ENCODE measurements at regions not wholly inside any gene's neighbourhood (a gene's known extent, or its start where the extent isn't known, plus 50 kb on each side); places are given as distances from the start of the nearest gene placed in this dataset.

DNA sequence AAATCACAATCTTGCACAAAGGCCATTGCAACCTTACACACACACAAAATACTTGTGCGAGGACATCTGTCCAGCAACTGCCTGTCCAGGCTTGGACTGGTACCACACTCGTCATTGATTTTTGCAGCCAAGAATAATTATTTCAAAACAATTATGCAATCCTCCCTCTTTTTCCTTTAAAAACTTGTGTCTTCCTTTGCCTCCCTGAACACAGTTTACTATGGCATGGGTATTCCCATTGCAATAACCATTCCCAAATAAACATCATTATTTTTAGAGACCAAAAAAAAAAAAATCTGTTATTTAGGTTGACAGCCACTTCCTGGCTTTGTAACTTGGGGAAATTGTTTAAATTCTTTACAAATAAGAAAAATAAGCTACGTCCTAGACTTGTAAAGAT, 54.0 kb downstream of the C11orf91 start:
- DNase-seq, result no peak

DNA sequence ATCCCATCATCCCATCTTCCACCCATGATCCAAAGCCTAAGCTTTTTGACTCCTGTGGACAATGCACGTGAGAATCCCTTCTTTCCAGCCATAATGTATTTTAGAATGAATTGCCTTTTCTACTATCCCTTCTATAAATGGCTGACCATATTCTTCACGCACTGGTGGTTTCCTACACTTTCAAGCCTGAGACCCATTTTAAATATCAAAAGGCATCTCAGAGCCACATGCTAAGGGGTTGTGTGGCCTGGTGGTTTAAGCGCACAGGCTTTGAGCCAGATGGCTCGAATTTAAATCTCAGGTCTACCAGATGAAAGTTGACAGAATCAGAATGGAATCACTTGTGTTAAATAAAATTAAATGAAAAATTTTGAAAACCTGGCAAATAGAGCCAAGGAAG, 54.5 kb downstream of the C11orf91 start:
- no peak for DNase-seq

DNA sequence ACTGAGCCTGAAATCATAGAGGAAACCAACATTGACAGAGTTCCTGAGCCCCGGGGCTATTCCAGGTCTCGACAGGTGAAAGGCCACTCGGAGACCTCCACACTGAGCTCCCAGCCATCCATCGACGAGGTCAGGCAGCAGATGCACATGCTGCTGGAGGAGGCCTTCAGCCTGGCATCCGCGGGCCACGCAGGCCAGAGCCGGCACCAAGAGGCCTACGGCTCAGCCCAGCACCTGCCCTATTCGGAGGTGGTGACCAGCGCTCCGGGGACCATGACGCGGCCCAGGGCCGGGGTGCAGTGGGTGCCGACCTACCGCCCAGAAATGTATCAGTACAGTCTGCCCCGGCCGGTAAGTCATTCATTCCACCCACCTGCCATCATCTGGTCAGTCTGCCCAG, 54.9 kb downstream of the C11orf91 start:
- DNase-seq, result no peak

DNA sequence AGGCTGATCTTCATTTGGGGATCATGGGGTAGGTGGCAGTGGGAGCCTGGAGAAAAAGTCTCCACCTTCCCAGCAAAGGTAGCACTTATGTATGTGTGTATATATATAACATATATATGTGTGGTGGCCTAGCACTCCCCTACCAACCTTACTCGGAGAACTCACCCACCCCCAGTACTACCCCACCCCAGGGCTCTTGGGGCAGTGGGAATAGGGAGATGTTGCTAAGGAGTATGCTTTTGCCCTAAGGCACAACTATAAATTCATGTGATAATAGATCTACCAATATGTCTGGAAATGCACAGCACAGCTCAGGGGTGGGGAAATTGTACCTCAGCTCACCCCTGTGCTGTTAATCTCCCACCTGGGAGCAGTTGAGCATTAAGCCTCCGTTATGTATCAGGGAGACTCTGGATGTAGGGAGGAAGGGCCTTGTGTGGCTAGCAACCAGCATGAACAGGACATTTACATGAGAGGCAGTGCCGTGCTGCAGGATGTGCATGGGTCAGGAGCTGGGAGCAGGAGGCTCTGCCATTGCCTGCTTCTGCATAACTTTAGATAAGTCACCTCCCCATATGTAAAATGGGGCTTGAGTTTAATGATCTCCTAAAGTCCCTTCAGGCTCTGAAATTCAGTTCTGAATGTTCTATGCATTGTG, 57.3 kb downstream of the C11orf91 start:
- DNase-seq, result no peak

DNA sequence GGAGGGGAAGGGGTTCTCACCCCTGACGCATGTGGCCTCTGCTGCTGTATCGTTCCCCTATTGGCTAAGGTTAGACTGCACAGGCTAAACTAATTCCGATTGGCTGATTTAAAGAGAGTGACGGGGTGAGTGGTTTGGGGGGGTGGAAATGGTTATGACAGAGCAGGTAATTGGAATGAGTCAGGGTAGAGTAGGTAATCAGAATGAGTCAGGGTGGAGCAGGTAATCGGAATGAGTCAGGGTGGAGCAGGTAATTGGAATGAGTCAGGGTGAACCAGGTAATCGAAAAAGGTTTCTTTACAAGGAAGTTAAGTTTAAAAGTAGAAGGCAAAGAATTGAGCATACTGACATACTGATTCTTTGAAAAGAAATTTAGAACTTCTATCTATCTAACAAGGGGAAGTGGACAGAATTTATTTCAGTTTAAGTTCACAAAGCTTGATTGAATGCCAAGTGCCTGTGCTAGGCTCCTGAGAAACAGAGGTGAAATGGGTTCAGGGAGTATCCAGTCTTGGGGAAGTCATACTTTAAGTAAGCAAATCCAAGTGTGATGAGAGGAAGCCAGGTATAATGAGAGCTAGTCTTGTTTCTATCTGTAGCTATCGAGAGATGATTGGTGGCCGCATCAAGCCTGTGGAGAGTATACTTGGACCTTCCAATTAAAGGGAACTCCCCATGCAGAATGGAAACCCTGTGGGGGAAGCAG, 58.0 kb downstream of the C11orf91 start:
- no peak for DNase-seq

DNA sequence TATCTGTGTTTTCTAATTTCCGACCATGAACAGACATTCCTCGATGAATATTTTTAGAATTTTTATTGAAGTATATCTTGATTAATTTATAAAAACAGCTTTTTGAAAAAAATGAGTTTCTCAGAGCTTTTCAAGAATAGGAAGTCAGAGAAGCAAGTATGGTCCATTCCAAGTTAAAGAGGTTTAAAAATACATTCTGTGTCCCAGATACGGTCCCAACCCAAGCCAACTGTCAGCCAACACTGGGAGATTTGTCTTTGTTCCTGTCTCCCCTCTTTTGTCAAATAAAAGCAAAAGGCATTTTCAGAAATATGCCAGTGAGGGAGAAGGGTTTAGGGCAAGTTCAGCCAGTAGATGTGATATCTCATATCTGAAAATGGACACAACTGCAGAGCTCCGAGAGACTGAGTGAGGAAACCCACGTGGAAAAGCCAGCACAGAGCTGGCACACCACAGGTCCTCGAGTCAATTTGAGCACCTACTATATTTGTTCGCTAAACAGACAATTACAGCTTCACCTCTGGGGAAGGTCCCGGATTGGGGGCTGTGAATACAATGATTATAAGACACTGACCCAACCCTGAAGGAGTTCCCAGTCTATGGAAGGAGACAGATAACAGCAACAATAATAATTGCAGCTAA, 59.8 kb downstream of the C11orf91 start:
- no peak for DNase-seq

DNA sequence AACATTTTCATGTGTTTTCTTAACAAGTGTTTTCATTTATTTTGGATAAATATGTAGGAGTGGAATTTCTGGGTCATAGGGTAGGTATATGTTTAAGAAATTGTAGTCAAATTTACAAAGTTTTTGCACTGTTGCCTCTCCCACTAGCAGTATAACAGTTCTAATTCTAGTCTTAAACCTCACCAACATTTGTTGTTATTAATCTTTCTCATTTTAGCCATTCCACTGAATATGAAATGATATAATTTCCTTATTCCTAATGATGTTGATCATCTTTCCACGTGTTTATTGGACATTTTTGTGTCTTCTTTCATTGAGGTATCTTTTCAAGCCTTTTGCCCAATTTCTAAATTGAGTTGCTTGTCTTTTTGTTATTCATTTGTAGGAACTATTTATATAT, 62.0 kb downstream of the C11orf91 start:
- DNase-seq, result no peak

DNA sequence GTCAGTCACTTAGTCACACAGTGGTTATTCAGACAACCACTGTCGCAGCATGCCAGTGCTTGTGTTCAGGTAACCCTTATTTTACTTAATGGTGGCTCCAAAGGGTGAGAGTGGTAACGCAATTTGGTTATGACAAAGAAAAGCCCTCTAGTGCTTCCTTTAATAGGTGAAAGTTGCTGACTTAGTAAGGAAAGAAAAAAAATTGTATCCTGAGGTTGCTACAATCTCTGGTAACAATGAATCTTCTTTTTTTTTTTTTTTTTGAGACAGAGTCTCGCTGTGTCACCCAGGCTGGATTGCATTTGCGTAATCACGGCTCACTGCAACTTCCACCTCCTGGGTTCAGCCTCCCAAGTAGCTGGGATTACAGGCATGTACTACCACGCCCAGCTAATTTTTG, 64.5 kb downstream of the C11orf91 start:
- DNase-seq, result peak; percentile 65

DNA sequence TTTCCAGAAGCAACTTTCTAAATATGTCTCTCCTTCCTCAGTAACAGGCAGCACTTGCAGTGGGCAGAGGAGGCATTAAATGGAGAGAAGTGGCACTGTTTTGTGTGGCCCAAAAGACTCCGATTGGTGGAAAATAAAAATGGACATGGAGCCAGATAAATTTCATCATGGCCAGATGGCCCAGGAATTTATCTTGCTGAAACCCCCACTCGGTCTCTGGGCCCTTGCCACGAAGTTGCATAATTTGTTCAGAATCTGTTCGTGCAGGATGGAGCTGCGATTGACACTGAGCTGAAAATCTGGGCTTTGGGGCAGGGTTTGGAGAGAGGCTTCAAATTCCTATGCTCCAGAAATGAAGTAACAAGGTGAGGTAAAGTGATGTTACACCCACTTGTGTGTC, 65.5 kb downstream of the C11orf91 start:
- no peak for DNase-seq

DNA sequence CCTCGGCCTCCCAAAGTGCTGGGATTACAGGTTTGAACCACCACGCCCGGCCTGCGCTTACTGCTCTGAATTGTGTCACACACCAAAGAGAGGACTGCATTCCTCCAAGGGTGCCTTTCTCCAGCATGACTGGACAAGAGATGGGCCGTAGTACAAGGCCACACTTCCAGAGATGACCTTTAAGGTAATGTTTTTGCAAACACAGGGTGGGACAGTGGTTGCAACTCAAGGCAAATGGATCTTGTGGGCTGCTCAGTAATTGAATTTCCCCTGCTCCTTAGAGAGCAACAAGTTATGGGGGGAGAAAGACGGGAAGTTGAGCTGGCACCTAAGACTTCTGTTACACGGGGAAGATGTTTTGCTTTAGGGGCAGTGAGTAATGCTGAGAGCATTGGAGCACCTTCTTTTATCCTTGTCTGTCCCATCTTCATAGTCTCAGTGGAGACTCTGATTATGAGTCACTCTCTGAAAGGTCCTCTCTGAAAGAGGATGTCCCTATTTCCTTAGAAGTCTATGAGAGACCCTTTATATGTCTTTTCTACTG, 66.3 kb downstream of the C11orf91 start:
- peak; percentile 6 for DNase-seq

DNA sequence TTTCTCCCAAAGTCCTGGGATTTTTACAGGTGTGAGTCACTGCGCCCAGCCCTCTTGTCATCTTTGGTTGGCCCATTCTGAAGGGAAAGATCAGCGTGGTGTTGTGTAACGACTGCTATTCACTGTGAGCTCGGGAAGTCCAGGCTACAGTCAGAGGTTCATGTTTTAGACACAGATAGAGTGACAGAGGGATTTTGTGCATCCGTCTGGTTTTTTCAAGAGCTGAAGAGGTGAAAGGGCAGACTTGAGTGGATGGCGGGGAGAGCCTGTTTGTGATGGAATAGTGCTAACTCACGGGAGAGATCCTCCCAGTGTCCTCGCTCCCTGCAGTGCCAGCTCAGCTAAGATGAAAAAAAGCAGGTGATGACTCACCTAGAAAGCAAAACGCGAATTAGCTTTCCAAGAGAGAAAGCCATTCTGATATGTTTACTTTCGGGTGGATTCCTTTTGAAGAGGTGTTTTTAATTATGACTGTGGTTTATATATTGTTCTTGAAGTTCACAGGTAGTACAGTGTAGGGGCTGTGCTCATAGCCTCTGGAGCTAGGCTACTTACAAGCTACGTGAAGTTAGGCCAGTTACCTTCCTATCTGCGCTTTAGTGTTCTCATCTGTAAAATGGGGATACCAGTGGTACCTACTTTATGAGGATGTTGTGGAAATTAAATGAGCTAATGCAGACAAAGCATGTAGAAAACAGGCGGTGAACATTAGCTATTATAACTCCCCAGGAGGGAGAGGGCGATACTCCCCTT, 67.2 kb downstream of the C11orf91 start:
- no peak for DNase-seq

DNA sequence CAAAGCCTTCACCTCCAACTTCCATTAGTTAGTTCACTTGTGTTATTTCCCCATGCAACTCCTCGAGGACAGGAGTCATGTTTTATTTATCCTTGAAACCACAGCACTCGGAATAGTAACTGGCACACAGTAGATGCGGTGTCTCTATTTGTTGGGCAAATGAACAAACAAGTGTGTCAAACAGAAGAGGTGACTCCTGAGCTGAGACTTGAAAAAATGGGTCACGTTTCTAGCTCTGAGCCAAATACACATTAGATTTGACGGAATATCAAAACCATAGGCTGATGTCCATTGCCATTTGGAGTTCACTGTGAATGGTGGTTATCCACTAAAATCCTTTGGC, 68.9 kb downstream of the C11orf91 start:
- no peak for DNase-seq

DNA sequence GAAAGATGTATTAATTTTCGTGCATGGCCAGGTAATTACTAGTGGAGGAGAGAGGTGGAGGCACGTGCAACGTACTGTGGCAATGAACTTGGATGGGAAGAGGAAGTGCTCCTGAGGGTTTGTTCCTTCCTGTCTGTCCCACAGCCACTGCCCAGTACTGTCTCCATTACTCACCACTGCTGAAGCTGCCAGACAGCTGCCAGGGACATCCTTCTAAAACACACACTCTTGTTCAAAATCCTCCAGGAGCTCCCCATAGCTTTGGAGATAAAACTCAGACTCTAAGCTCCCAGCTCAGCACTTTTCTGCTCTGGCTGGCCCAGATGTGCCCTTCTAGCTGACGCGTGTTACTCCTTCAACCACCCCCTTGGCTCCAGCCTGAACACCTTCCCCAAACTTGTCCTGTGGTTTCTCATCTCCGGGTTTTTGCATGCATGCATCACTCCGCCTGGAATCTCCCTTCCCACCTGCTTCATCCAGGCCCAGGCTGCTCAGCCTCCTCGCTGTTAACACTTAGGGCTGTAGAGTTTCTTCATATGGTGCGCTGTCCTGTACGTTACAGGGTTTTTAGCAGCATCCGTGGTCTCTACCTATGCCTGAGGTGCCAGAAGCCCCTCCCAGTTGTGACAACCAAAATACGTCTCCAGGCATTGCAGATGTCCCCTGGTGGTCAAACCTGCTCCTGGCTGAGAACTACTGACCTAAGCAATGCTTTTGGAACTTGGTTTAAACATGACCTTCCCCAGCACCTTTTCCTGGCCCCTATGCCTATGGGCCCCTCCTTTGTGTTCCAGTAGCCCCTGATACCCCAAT, 69.5 kb downstream of the C11orf91 start:
- peak; percentile 10 for DNase-seq

DNA sequence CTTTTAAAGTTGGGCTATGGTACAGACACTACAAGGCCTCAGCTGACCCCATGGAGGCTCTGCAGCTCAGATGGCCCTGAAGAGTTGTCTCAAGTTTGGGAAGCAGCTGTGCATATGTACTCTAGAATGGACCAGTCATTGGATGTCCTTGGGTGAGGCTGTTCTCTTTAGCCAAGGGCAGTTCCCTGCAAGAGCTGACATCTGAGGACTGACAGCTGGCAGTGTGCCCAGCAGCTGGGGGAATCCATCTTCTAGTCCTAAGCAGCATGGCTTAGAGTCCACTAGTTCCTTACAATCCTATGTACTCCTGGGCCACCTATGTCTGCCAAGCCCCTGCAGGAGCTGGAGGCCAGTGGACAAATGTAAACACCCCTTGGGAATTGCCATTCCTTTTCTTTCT, 76.5 kb downstream of the C11orf91 start:
- DNase-seq, result no peak

DNA sequence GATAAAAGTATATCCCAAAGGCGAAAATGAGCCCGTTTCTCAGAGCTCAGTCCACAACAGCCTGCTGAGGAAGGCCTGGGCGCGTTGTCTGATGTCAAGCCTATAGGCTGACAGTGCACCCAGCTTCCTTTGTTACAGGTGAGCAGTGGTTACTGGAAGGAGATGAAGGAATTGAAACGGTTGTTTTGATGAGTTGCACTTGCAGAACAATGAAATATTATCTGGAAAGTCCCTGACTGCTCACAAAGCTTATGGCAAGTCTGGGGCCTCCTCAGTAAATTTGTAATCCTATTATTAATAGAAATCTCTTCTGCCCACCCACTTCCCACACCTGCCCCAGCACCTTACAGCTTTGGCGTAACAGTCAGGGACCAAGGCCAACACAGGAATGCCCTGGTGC, 77.8 kb downstream of the C11orf91 start:
- DNase-seq, result no peak

DNA sequence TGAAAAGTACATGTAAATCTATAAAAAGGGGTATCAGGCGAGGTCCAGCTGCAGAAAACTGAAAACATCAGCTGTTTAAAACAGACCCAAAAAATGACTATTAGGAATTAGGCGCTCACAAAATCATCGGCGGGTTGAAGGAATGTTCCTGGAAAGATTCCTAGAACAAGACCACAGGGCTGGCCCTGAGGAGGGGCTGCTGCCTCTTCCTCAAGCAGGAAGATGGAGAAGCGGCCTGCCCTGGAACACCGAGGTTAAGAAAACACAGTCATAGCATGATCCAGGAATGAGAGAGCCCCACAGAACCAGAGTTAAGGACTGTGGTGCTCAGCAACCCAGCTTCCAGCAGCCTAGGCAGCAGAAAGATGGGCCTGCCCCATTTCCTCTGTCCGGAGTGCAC, 78.4 kb downstream of the C11orf91 start:
- no peak for DNase-seq

DNA sequence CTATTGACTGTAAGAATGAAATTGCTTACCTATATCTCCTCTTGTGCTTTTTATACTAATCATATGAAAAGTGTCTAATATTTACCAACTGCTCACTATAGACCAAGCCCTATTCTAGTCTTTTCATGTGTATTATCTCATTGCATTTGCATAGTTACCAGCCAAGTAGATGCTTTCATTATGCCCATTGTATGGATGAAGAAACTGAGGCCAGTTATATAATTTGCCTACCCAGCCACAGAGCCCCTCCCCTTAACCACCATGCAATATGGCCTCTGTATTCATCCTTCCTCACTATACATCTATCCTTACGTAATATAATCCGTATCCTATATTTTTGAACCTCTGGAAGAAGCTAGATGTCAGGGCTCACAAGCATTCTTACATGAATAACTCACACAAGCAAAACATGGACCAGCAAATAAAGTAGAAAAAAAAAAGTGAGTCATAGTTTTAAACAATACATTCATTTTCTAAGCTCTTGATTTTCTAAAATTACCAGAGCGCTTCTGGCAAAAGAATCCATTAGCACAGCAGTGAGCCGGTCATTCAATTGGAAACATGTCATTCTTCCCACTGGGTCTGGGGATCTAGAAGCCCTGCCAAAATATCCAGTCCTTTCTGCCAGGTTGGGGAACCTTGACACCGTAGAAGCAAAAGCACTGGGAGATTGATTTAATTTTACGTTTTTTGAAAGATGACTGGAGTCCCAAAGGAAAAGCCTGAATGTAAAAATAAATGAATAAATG, 80.0 kb downstream of the C11orf91 start:
- no peak for DNase-seq

DNA sequence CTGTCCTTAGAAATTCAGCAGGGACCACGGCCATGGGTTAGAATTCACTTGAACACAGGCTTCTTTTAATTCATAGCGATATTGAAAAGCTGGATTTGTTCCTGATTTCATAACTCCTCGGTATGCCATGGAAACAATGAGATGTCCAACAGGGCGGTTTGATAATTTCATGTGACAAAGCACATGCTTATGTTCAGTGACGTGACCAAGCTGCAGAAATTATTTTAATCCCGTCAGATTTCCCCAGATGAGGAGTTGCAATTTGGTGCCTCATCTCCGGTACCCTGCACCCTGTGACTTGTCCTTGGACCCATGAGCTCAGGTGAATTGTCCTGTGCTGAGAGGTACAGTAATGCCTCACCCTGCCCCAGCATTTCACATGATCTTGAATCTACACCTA, 81.7 kb downstream of the C11orf91 start:
- DNase-seq, result no peak

DNA sequence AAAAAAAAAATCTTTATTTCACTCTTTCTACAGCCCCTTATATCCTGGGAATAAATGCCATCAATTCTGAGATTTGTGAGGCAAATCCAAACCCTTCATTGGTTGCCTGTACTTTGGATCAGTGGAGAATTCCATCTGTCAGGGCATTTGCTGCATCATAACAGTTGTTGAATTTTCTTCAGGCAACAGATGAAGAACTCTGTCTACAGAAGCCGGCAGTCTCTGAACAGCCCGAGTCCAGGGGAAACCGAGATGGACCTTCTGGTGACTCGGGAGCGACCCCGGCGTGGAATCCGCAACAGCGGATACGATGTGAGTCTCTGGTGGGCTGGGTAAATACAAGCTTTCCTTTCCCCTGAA, 82.3 kb downstream of the C11orf91 start:
- DNase-seq, result no peak

DNA sequence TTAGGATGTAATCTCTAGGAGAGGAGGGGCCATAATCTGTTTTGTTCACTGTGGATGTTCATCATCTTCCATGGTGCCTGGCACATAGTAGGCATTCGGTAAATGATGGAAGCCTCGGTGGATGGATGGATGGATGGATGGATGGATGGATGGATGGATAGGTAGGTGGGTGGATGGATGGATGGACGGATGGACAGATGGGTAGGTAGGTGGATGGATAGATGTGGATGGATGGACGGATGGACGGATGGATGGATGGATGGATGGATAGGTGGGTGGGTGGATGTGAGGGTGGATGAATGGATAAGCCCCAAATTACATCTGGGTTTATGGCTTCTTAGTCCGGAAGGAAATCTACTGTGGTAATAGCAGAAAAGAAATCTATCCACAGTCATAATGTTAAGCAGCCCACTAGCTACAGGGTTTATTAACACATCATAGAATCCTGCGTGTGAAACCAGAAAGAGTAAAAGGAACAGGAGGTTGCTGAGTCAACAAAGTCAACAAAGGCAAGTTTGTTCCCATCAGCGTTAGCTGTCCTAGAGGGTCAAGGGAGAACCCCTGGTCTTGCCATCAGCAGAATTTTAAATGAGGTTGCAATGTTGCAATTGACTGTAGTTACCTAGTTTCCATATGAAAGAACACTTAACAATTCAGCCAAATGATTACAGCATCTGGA, 82.8 kb downstream of the C11orf91 start:
- DNase-seq, result no peak

DNA sequence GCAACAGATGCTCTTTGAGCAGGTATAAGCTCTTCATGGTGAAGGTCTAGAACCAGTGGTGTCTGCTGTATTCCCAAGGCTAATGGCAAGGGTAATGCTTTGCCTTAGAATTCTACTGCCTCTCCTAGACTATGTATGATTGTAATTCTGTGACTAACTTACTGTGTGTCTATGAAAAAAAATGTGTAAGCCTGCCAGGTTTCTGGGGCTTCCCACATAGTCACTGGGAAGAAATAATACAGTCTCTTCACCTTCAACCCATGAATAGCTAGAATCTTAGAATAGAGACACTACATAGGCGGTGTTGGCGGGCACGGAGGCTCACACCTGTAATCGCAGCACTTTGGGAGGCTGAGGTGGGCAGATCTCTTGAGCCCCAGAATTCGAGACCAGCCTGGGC, 84.1 kb downstream of the C11orf91 start:
- DNase-seq, result no peak

All from suppressor macrophage treated with lipopolysaccharide for 4 hours (primary cell).